SJCRH30 (cell line): ENCODE measurements at regions not wholly inside any gene's neighbourhood (a gene's known extent, or its start where the extent isn't known, plus 50 kb on each side); places are given as distances from the start of the nearest gene placed in this dataset.

Experiments
- DNase-seq, 2 experiments: peaks; one replicate each; pipeline ENCODE4 v3.0.0-alpha.2; 2015 to 2020
- H3K27ac ChIP-seq: fragments of 250-450 bp; sonication (Bioruptor Pico); 2 replicates; pipeline ENCODE4 v1.5.1; 2020; ENCODE audit warnings: mild to moderate bottlenecking, moderate library complexity
- H3K27me3 ChIP-seq: fragments of 250-450 bp; sonication (Bioruptor Pico); 2 replicates; pipeline ENCODE4 v1.5.1; 2020; ENCODE audit warnings: mild to moderate bottlenecking, moderate library complexity
- H3K36me3 ChIP-seq: fragments of 250-450 bp; sonication (Bioruptor Pico); 2 replicates; pipeline ENCODE4 v1.5.1; 2020; ENCODE audit warnings: mild to moderate bottlenecking, moderate library complexity
- H3K4me1 ChIP-seq: fragments of 250-450 bp; sonication (Bioruptor Pico); 2 replicates; pipeline ENCODE4 v1.5.1; 2020; ENCODE audit warnings: mild to moderate bottlenecking, moderate library complexity
- H3K4me3 ChIP-seq: fragments of 250-450 bp; sonication (Bioruptor Pico); 2 replicates; pipeline ENCODE4 v1.5.1; 2020; ENCODE audit warnings: mild to moderate bottlenecking, moderate library complexity
- H3K9me3 ChIP-seq: fragments of 250-450 bp; sonication (Bioruptor Pico); replicated peaks from 2 replicates; pipeline ENCODE4 v1.5.1; 2020; ENCODE audit warnings: mild to moderate bottlenecking, moderate library complexity

DNA sequence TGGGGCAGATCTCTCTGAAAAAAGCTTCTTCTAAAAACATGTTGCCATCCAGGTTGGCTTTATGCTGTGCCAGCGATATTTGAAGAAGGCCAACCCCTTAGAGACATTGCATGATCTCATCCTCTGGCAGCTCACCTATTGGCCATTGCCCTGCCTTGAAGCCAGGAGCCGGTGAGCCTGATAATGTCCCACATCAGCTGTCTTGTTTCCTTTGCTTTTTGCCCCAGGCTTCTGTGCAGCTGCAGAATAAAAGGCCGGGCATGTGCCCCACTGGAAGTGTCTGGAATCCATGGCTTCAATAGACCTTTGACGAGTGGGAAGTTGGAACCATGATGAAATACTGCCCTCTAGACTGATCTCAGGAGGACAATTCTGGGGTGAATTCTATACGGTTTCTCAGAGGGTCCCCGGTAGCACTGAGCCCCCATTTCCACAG, 523.5 kb upstream of the ZEB2 start:
- DNase-seq: peak; percentile 51 to 69
- H3K27ac ChIP-seq: no peak overlapping the region
- no peaks in the 10 kb centered on the region for H3K4me1 ChIP-seq

DNA sequence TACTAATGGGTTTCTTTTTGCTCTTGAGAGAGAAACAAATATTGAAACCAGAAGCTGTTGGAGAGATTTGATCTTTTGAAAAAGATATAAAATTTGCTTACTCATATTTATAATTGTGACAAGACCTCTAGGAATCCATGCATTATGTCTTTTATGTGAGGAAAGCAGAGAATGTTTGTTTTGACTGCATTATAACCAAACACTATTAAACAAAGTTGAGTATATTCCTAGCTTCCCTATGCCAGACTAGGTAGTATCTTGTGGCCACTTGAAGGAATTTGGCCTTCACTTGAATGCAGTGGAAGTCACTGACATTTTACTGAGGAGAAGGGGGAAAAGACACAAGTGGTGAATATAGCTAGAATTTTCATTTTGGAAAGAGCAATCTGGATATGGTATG, 521.8 kb upstream of the ZEB2 start:
- Histone ChIP-seq H3K4me1 (no peaks in the 10 kb centered on the region), H3K4me3 (no peak overlapping the region), H3K9me3 (no peaks in the 10 kb centered on the region), H3K27me3 (no peaks in the 10 kb centered on the region), H3K36me3 (no peaks in the 10 kb centered on the region), H3K27ac (no peak overlapping the region)
- DNase-seq: no peak

More for the DNA sequence above, 523.5 kb upstream of the ZEB2 start:
- Histone ChIP-seq H3K27me3 (no peaks in the 10 kb centered on the region), H3K9me3 (no peaks in the 10 kb centered on the region), H3K36me3 (no peaks in the 10 kb centered on the region), H3K4me3 (no peak overlapping the region)

DNA sequence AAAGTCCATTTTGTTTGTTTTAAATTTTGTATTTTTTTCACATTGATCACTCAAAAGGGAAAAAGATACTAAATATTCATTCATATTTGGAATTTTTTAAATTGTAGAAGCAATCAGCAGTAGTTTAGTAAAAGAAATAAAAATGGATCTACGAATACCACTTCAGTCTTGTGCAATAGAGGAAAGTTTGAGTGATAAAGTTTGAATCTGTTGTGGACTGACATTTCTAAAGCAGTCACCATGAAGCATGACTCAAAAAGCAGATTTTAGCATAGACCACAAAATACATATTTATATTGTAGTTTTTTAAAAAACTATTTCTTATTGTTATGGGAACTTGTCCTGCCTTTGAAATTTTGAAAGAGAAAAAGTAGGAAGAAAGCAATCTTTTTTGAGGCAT, 520.5 kb upstream of the ZEB2 start:
- Histone ChIP-seq H3K27me3 (no peaks in the 10 kb centered on the region), H3K9me3 (no peaks in the 10 kb centered on the region), H3K4me1 (no peaks in the 10 kb centered on the region), H3K4me3 (no peak overlapping the region), H3K27ac (no peak overlapping the region), H3K36me3 (no peaks in the 10 kb centered on the region)
- no peak for DNase-seq

DNA sequence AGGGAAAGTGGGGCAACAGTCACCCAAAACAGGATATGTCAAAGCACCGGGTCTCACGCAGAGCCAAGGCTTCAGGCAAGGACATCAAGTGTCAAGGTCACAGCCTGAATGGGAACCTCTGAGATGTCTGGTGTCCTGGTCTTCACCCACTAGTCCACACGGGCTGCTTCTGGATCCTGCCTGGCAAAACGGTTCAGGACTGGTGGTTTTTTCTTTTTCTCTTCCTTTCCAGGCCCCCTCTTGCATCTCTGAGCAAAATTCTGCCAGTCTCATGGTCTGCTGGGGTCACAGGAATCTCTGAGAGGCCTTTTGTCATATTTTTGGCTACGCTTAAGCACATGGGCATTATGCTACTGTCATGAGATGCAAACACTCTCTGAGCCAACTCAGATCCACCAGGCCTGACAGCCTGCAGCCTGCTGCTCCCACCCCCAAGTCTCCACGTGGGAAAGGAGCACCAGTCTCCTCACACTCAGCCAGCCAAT, 518.2 kb upstream of the ZEB2 start:
- no peaks in the 10 kb centered on the region for H3K27me3 ChIP-seq
- no peaks in the 10 kb centered on the region for H3K9me3 ChIP-seq
- DNase-seq: no peak
- no peaks in the 10 kb centered on the region for H3K36me3 ChIP-seq
- no peak overlapping the region for H3K4me3 ChIP-seq
- no peaks in the 10 kb centered on the region for H3K4me1 ChIP-seq
- H3K27ac ChIP-seq: no peak overlapping the region

DNA sequence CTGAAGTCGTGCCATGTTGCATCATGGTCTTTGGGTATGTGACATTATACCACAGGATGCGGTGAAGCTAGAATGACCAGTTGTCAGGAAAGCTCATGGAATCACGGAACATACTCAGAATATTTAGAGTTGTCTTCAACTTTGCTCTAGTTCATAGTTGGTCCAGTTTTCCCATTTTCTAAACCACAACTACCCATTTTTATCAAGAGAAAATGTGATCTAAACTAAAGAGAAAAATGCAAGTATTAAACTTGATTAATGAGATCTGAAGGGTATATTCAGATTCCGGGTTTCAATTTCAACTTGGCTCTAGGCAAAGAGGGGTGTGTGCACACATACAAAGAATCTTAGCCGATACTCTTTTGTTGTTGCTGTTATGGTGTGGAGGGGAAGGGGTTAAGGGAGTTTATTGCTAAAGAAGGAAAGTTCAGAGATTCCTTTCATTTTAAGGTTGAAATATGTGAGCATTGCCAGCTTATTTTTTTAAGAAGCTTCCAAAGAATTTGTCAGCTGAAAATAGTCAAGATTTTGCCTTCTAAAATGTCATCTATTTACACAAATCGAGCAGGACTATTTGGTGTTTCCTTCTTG, 516.6 kb upstream of the ZEB2 start:
- Histone ChIP-seq H3K27ac (no peak overlapping the region), H3K4me1 (no peaks in the 10 kb centered on the region), H3K4me3 (no peak overlapping the region), H3K27me3 (no peaks in the 10 kb centered on the region), H3K36me3 (no peaks in the 10 kb centered on the region), H3K9me3 (no peaks in the 10 kb centered on the region)
- no peak for DNase-seq

DNA sequence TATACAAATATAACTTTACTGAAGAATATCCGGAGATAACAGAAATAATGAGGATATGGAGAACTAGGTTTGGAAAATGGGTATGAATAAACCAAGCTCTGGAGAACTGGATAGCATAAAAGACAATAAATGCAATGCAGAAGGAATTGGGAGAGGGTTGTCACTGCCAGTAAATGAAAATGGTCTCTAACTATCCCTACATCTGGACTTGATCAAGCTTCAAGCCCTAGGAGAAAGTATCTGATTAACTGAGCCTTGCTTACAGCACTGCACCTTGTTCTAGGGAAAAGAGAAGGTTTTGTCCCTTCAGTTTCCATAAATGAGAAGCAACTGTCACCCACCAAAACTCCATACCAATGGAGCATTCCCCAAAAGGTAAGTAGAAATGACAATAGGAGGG, 514.6 kb upstream of the ZEB2 start:
- Histone ChIP-seq H3K4me3 (no peak overlapping the region), H3K27me3 (no peaks in the 10 kb centered on the region), H3K27ac (no peak overlapping the region), H3K9me3 (no peaks in the 10 kb centered on the region), H3K4me1 (no peaks in the 10 kb centered on the region), H3K36me3 (no peaks in the 10 kb centered on the region)
- no peak for DNase-seq

DNA sequence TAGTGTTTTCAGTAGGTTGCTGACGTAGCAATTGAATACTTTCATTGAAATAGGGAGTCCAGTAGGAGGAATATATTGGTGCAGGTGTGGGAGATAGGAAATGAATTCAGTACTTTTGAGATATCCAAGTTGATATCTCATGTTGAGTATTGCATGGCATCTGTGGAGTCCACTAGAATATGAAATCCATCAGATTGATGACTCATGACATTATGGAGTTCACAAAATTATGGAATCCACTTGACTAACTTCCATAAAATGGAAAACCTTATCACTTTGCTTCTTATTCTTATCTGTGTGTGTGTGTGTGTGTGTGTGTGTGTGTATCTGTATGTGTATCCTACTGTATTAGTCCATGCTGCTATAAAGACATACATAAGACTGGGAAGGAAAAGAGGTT, 513.5 kb upstream of the ZEB2 start:
- no peak for DNase-seq
- no peaks in the 10 kb centered on the region for H3K9me3 ChIP-seq
- no peaks in the 10 kb centered on the region for H3K36me3 ChIP-seq
- no peaks in the 10 kb centered on the region for H3K27me3 ChIP-seq
- no peaks in the 10 kb centered on the region for H3K4me1 ChIP-seq
- H3K4me3 ChIP-seq: no peak overlapping the region
- no peak overlapping the region for H3K27ac ChIP-seq

DNA sequence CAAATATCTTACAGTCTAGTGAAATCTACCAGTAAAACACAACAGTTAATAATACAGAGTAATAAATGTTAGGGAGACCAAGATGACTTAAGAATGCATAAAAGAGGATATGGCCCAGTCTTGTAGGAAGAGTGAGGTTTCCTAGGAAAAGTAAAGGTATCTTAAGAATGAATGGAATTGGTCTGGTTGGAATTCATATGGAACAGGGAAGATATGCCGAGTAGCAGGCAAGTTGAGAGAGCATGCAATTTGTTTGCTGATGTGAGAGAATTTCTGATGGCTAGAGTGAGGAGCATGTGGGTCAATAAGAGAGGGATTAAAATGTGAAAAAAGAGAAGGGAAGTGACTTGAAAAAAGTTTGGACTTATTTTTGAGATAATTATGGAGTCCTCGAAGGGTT, 512.9 kb upstream of the ZEB2 start:
- H3K4me3 ChIP-seq: no peak overlapping the region
- no peak for DNase-seq
- no peak overlapping the region for H3K27ac ChIP-seq
- H3K36me3 ChIP-seq: no peaks in the 10 kb centered on the region
- no peaks in the 10 kb centered on the region for H3K9me3 ChIP-seq
- peaks cover 3% of the 10 kb centered on the region; the same call in 1 of the 2 replicates for H3K4me1 ChIP-seq
- H3K27me3 ChIP-seq: no peaks in the 10 kb centered on the region

DNA sequence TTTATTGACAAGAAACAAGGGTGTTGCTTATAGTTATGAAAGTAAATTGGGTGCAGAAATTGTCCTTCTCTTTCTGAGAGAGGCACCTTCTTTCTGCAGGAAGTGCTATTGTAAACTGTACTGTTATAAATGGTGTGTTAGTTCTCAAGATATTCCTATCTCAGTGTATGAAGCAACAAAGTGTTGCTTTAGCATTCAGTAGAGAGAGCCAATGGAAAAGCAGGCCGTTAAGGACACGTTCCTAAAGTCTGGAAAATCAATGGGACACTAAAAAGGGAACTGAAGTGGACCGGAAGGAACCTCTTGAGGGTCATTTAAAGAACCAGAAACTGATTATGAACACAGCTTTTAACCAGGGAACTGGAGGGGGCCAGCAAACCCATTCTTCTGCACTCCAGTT, 510.0 kb upstream of the ZEB2 start:
- Histone ChIP-seq H3K4me1 (peaks cover 3% of the 10 kb centered on the region; the same call in 1 of the 2 replicates), H3K9me3 (no peaks in the 10 kb centered on the region; the same call in 1 of the 2 replicates), H3K27me3 (no peaks in the 10 kb centered on the region), H3K27ac (no peak overlapping the region), H3K36me3 (no peaks in the 10 kb centered on the region), H3K4me3 (no peak overlapping the region)
- no peak for DNase-seq

DNA sequence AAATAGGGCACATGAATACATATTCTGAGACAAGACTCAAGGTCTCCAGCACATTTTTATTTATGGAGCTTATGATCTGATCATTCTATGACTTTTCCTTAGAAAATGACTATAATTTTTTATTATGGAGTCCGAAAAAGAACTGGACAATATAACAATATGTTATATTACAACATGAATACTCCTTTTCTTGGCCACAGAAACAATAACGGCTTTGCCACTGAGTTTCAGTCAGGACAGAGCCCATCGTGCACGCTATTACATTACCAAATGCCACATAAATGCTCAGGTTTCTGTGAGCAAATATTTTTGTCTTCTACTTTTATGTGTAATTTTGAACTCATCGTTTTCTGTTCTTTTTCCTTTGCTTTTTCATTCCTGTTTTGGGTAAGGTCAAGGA, 509.2 kb upstream of the ZEB2 start:
- Histone ChIP-seq H3K4me1 (peaks cover 3% of the 10 kb centered on the region; the same call in 1 of the 2 replicates), H3K36me3 (no peaks in the 10 kb centered on the region), H3K4me3 (no peak overlapping the region), H3K27me3 (no peaks in the 10 kb centered on the region), H3K27ac (no peak overlapping the region), H3K9me3 (no peaks in the 10 kb centered on the region; the same call in 1 of the 2 replicates)
- DNase-seq: no peak

DNA sequence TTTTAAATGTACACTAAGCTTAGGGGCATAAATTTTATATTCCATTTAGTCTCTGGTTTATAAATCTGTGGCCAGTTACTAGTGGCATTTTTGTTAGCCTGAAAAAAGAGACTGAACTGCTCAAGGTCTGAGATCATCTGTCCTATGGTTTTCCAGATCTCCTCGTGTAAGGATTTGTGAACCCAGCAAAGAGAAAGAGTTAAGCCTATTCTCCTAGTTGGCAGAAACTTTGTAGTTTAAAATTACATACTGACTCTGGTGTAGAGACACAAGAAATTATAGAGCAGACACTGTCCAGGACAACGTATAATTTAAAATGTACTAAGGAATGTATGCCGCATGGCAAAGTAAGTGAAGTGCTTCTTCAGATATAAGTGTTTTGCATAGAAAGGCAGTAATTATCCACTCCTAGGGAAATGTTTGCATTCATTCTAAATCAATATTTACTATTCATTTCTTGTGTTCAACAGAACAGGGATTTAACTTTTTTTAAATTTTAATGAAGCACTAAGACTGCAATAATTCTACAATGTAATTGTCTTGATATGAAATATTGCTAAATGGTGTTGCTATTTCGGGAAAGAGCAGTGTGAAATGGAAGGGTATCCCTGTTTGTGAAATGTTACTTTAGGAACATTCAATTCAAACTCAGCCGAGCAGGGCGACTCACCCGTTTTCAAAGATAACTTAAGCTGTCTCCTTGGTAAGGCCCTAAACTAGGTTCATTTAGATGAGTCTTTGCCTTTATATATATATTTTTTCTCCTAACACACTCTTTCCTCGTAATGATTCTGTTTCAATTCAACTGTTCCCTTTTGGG, 508.4 kb upstream of the ZEB2 start:
- Histone ChIP-seq H3K36me3 (no peaks in the 10 kb centered on the region), H3K4me1 (peaks cover 3% of the 10 kb centered on the region; the same call in 1 of the 2 replicates), H3K9me3 (no peaks in the 10 kb centered on the region; the same call in 1 of the 2 replicates), H3K27ac (no peak overlapping the region), H3K27me3 (no peaks in the 10 kb centered on the region), H3K4me3 (no peak overlapping the region)
- no peak for DNase-seq

DNA sequence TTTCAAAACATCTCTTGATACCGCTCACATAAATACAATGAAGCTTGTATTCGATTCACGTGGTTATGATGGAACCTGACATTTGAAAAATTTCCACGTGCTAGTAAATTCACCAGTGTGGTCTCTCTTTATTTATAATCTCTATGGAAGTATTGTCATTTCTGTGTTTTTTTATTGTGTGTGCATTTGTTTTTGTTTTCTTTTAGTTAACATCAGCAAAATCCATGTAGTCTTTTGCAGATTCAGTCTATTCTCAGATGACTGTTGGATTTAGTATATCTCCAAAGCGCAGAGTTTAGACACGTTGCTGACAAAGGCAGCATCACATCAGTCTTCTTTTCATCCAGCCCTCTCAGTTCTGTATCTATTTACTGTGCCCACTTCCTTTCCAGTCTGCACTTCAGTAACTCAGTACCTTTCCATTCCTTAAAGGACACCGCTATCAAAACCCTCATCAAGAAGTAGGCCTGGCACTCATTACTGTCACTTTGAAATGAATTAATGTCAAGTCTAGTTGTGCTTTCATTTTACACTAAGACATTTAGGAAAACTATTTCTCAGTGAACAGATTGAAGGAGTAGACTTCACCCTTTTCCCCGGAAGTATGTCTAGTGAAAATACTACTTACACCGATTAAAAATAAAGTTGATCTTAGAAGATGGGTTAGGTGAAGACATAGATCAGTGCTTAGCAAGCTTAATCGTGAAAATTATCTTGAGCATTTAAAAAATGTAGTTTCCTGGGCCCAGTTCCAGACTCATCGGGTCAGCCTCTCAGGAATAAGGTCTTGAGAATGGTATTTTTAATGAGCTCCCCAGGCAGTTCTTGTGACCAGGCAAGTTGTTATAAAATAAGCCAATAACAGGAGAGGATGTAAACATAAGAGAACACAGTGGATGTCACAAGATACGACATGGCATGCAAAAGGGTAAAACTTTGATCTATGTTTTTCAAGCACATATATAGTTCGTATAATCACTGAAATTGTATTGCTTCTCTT, 506.8 kb upstream of the ZEB2 start:
- H3K9me3 ChIP-seq: no peaks in the 10 kb centered on the region; the same call in 1 of the 2 replicates
- H3K4me1 ChIP-seq: peaks cover 3% of the 10 kb centered on the region; the same call in 1 of the 2 replicates
- no peak for DNase-seq
- H3K27ac ChIP-seq: no peak overlapping the region
- no peaks in the 10 kb centered on the region for H3K36me3 ChIP-seq
- no peaks in the 10 kb centered on the region for H3K27me3 ChIP-seq
- H3K4me3 ChIP-seq: no peak overlapping the region

DNA sequence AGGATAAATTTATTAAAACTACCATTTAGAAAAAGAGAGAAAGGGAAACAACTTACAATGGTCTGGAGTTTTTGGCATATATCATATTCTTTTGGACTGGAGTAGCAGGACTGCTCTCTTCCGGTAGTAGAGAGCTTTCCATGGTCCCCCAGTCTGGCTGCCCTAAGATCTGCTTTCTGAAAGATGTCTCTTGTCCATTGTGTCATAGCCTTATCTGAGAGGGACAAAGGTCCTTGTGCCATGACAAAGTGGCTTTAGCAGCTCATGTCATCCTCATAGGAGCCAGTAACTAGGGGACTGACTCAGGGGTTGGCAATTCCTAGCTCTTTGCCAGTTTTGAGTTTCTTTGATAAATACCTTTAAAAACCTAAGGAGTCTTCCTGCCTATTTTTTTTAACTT, 505.5 kb upstream of the ZEB2 start:
- no peak overlapping the region for H3K27ac ChIP-seq
- no peak overlapping the region for H3K4me3 ChIP-seq
- no peak for DNase-seq
- no peaks in the 10 kb centered on the region; the same call in 1 of the 2 replicates for H3K9me3 ChIP-seq
- no peaks in the 10 kb centered on the region for H3K36me3 ChIP-seq
- H3K4me1 ChIP-seq: peaks cover 3% of the 10 kb centered on the region; the same call in 1 of the 2 replicates
- H3K27me3 ChIP-seq: no peaks in the 10 kb centered on the region

DNA sequence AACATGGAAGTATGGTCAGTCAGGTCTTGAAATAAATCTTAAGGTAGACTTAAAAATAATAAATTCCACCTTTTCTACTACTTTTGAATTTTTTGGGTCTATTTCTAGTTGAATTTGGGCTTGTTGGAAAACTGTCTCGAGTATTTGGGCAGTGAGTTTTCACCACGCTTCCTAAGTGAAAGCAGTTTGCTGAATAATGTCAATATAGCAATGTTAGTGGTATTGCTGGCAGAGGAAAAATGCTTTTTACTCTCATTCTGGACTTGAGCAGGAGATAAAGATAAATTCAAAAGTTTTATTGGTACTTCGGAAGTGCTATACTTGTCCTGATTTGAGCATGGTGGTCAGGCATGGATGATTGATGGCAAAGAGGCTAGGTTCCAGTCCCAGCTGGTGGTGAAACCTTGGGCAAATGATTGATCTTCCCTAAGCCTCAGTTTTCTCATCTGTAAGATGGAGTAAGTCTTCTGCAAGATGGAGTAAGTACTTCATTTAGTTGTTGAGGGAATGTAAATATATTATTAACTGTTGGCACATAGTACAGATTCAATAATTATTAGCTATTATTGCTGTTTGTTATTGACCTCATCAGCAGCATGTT, 503.5 kb upstream of the ZEB2 start:
- Histone ChIP-seq H3K27ac (no peak overlapping the region), H3K4me1 (peaks cover 3% of the 10 kb centered on the region; the same call in 1 of the 2 replicates), H3K27me3 (no peaks in the 10 kb centered on the region), H3K4me3 (no peak overlapping the region), H3K9me3 (no peaks in the 10 kb centered on the region; the same call in 1 of the 2 replicates), H3K36me3 (no peaks in the 10 kb centered on the region)
- DNase-seq: no peak
